Osteocyte (in vitro differentiated cells): ENCODE measurements at regions not wholly inside any gene's neighbourhood (a gene's known extent, or its start where the extent isn't known, plus 50 kb on each side); places are given as distances from the start of the nearest gene placed in this dataset.
A peak's percentile ranks its signal among the peaks of the same experiment; 100 is the strongest.

Source experiments
- DNase-seq: peaks from one replicate; pipeline ENCODE4 v3.0.0; 2021; ENCODE audit warnings: mixed read lengths; ENCODE audit not compliant: unreplicated experiment; ENCODE audit errors: extremely low spot score
- H3K27ac Mint-ChIP-seq: one replicate; pipeline ENCODE4 v1.8.0; 2021; ENCODE audit warnings: mild to moderate bottlenecking, mixed read lengths; ENCODE audit not compliant: unreplicated experiment
- H3K27me3 Mint-ChIP-seq: one replicate; pipeline ENCODE4 v1.8.0; 2021; ENCODE audit warnings: mixed read lengths; ENCODE audit not compliant: unreplicated experiment
- H3K36me3 Mint-ChIP-seq: one replicate; pipeline ENCODE4 v1.8.0; 2021; ENCODE audit warnings: mixed read lengths; ENCODE audit not compliant: unreplicated experiment
- H3K4me1 Mint-ChIP-seq: one replicate; pipeline ENCODE4 v1.8.0; 2021; ENCODE audit warnings: mixed read lengths; ENCODE audit not compliant: unreplicated experiment
- H3K4me3 Mint-ChIP-seq: one replicate; pipeline ENCODE4 v1.8.0; 2021; ENCODE audit warnings: mild to moderate bottlenecking, moderate library complexity, mixed read lengths; ENCODE audit not compliant: unreplicated experiment
- H3K9me3 Mint-ChIP-seq: one replicate; pipeline ENCODE4 v1.8.0; 2021; ENCODE audit warnings: mixed read lengths; ENCODE audit not compliant: unreplicated experiment
- TF ChIP-seq, protein P1 (sequence below): fragments of 200-600 bp; sonication (generic); IDR thresholded peaks from 2 replicates; pipeline ENCODE4 v1.5.0; 2021; ENCODE audit warnings: antibody characterized with exemption, mild to moderate bottlenecking, moderate library complexity

DNA sequence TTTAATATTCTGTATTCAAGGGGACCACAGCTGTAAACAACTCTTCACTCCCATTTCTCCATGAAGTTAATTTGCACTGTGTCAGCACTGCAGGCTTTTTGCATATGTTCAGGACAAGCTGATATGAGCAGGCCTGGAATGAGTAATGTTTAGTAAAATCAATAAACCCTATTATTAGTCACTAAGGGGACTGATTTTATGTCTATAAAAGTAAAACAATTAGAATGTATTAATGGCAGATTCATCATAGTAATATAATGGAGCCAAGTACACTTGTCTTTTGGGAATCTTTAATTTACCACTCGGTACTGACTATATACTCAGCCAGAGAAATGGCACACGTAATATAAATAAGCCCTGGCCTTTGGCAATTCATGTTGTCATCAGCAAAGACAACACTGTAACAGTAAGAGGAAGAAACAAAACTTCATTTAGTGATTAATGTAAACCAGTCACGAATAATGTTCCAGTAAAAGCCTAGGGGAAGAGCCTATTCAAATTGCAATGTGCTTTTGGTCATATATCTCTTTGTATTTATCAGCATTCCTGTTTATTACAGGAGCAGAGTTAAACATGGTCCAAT is 111.6 kb downstream of the ZNF608 start:
- Mint-ChIP-seq H3K9me3 (no peaks in the 10 kb centered on the region), H3K36me3 (peaks cover 43% of the 10 kb centered on the region), H3K27me3 (no peaks in the 10 kb centered on the region), H3K4me1 (peaks cover 44% of the 10 kb centered on the region), H3K4me3 (no peak overlapping the region), H3K27ac (no peak overlapping the region)
- DNase-seq: no peak
- TF ChIP-seq, protein P1, sequence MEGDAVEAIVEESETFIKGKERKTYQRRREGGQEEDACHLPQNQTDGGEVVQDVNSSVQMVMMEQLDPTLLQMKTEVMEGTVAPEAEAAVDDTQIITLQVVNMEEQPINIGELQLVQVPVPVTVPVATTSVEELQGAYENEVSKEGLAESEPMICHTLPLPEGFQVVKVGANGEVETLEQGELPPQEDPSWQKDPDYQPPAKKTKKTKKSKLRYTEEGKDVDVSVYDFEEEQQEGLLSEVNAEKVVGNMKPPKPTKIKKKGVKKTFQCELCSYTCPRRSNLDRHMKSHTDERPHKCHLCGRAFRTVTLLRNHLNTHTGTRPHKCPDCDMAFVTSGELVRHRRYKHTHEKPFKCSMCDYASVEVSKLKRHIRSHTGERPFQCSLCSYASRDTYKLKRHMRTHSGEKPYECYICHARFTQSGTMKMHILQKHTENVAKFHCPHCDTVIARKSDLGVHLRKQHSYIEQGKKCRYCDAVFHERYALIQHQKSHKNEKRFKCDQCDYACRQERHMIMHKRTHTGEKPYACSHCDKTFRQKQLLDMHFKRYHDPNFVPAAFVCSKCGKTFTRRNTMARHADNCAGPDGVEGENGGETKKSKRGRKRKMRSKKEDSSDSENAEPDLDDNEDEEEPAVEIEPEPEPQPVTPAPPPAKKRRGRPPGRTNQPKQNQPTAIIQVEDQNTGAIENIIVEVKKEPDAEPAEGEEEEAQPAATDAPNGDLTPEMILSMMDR: no peak

DNA sequence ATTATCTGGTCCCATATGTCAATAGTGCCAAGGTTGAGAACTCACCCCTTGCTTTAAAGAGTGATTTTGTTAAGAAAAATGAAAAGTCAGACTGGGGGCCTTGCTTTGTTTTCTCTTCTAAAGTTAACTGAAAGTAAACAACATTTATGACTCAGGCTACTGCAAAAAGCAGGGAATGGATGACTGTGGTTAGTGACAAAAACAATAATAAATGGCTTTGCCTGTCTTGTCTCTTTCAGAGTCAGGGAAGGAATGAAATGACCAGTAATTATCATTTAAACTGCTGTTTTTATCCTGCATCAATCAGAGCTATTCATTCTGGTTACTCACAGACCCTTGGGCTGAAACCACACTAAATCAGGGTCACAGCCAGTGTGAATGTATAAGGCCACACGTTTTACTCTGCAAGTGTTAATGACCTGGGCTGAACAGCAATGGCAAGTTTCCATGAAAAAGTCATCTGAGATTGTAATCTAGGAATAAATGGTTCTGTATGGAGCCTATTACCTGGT is 112.2 kb downstream of the ZNF608 start:
- DNase-seq: no peak
- peaks cover 40% of the 10 kb centered on the region for H3K36me3 Mint-ChIP-seq
- TF ChIP-seq, protein P1: no peak
- H3K4me1 Mint-ChIP-seq: peaks cover 45% of the 10 kb centered on the region
- no peaks in the 10 kb centered on the region for H3K9me3 Mint-ChIP-seq
- H3K27ac Mint-ChIP-seq: peak overlapping the region; percentile 50
- H3K27me3 Mint-ChIP-seq: no peaks in the 10 kb centered on the region
- no peak overlapping the region for H3K4me3 Mint-ChIP-seq

DNA sequence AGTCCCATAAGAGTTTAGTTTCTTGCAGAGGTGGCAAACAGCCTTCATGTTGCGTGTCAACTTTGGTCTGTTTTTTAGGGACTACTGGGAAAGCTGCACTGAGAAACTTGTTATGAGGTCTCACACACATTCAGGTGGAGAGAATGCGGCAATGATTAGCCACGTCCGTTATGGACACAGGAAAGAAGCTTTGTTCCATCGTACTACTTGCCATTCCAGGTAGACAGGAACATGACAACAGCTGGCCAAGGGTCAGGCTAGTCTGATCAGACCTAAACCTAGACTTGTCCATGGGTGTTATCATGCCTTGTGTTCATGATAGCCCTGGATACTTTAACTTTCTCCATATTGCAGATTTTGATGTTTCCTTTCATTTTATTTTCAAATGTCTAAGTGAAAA is 113.2 kb downstream of the ZNF608 start:
- TF ChIP-seq, protein P1: no peak
- Mint-ChIP-seq H3K27me3 (no peaks in the 10 kb centered on the region), H3K4me3 (no peak overlapping the region), H3K27ac (no peak overlapping the region), H3K4me1 (peaks cover 51% of the 10 kb centered on the region), H3K36me3 (peaks cover 33% of the 10 kb centered on the region), H3K9me3 (no peaks in the 10 kb centered on the region)
- no peak for DNase-seq

DNA sequence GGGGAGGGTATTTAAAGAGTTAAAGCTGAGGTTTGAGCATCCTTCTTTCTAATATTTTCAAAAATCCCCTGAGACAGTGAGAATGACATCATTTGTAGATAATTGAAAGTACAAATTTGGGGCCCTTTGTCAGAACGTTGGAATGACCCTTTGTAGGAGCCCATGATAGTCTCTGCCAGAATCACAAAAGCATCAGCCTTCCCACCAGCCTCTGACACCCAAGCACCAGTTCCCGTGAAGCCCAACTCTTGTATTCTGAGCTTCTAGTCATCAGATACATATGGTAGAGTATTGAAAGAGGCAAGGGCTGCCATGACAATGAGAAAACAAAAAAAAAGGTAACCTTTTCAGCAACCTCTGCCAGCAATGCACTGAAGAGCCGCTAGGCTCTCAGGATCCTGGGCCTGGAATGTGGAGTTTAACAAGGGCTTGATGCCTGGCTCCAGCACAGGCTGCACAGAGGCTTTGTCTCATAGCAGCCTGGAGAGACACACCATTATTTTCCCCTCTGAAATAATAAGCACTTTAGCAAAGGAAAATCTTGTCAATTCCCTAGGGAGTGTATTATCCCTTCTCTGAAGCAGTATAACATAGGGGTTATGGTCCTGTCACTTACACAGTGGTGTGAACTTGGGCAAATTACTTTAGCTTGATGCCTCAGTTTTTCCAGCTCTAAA is 114.4 kb downstream of the ZNF608 start:
- Mint-ChIP-seq H3K4me1 (peaks cover 52% of the 10 kb centered on the region), H3K4me3 (no peak overlapping the region), H3K36me3 (peaks cover 30% of the 10 kb centered on the region), H3K27me3 (no peaks in the 10 kb centered on the region), H3K27ac (no peak overlapping the region), H3K9me3 (no peaks in the 10 kb centered on the region)
- TF ChIP-seq, protein P1: no peak
- no peak for DNase-seq

DNA sequence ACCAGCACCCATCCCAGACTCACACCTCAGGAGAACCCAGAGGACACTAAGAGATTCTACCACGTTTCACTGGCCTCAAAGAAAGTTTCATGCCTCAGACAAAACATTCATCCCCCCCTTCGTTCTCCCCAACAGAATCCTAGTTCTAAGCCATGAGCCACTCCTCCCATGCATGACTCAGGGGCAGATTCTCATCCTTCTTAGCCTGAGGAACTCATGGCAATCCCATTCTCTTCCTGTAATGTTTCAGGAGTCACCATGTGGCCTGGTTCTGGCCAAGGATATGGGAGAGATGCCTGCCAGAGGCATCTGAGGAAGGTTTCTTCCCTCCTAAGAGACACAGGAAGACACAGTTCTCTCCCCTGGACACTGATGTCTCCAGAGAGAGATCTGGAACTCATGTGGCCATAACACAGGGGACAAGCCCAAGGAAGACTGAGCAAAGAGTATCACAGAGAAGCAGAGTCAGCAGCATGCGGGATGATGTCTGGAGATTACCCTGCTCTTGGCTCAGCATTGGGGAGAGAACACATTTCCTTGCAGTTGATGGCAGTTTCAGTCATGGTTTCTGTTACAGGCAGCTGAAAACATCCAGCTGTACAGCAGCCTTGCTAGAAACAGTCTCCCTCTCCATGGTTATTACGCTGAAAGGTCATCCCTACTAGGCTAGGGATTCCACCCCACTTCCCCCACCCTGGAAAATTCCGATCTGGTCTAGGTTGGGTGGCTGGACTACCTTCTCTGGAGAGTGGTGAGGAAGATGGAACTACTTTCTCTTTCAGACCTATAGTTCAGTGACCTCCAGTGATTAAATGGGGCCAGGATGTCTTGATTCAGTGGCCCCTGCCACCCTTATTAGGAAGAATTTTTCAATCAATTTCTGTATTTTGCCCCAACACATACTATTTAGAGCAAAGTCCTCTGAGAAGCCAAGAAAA is 115.4 kb downstream of the ZNF608 start:
- Mint-ChIP-seq H3K4me1 (peaks cover 49% of the 10 kb centered on the region), H3K36me3 (peaks cover 24% of the 10 kb centered on the region), H3K9me3 (no peaks in the 10 kb centered on the region), H3K4me3 (no peak overlapping the region), H3K27me3 (no peaks in the 10 kb centered on the region), H3K27ac (no peak overlapping the region)
- TF ChIP-seq, protein P1: no peak
- no peak for DNase-seq
